ENCODE measurements at regions not wholly inside any gene's neighbourhood (a gene's known extent, or its start where the extent isn't known, plus 50 kb on each side); places are given as distances from the start of the nearest gene placed in this dataset.
"Not testable (repeated sequence)": the region's sequence is repeated elsewhere in the genome, so short reads cannot be mapped to it uniquely, and the experiment has no call there.

DNA sequence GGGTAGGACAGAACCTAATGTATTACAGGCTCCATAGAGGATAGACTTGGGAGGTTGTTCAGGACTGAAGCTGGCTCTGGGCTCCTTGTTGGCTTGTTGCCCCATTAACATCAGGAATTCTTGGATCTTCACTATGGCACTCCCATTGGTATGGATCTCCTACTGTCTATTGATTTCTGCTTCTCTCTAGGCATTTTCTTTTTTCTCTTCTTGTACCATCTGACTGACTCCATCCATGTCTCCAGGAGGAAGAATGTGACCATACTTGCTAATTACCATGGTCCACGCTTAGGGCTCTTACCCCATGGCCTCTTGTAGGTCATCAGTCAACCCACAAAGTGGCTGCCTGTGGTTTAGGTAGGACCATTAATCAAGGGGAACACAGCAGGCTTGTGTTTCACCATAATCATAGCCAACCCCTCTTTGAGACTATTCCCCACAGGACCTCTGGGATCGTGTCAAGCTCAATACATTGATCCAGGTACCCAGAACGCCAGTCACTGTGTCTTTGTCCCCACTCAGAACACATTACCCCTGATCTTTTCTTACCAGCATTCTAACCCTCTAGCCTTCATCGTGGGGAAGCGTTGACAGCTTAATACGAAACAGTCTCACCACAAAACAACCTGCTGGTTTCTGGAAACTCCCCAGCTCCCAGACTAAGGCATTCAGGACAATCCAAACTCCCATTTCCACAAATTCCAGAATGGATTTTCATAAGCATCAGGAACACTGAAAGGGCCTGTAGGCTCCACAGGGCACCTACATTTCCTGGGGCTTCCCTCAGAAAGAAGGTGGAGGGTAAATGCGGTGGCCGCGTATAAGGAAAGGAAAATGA, 97.1 kb downstream of the ETS2 start:
- Mint-ChIP-seq H3K27me3 (peaks cover 14 to 24% of the 10 kb centered on the region in 2 donors), H3K4me3 (no peak overlapping the region)
- ATAC-seq (replicated peaks) = no peak

DNA sequence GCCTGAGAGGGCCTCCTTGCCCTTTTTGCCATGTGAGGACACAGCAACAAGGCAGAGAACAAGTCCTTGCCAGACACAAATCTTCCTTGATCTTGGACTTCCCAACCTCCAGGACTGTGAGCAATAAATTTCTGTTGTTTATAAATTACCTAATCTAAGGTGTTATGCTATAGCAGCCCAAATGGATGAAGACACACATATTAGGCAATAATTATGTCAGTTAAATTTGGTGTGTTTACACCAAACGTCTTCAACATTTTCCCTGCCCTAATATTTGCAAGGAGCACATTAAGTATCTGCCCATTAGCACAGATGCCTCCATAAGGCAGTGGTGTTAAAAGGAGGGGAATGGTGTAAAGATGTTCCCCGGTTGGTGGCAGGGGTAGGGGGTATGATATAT, 94.8 kb downstream of the ETS2 start:
- no peaks in the 10 kb centered on the region for H3K36me3 Mint-ChIP-seq (ENCODE audit: insufficient read depth)
- no peaks in the 10 kb centered on the region for H3K4me1 Mint-ChIP-seq (ENCODE audit: low read depth in 2 of 2)
- no peak overlapping the region for H3K4me3 Mint-ChIP-seq
- no peak overlapping the region for H3K27ac Mint-ChIP-seq
- ATAC-seq (replicated peaks) = no peak
- H3K27me3 Mint-ChIP-seq = peaks cover 9 to 12% of the 10 kb centered on the region in 2 donors
- no peak for DNase-seq
- H3K9me3 Mint-ChIP-seq = peaks cover 0 to 2% of the 10 kb centered on the region in 2 donors

More for the DNA sequence above, 97.1 kb downstream of the ETS2 start:
- no peaks in the 10 kb centered on the region for H3K4me1 Mint-ChIP-seq (ENCODE audit: low read depth in 2 of 2)
- H3K9me3 Mint-ChIP-seq = peaks cover 0 to 2% of the 10 kb centered on the region in 2 donors
- DNase-seq = no peak
- no peaks in the 10 kb centered on the region for H3K36me3 Mint-ChIP-seq (ENCODE audit: insufficient read depth)
- H3K27ac Mint-ChIP-seq = no peak overlapping the region

DNA sequence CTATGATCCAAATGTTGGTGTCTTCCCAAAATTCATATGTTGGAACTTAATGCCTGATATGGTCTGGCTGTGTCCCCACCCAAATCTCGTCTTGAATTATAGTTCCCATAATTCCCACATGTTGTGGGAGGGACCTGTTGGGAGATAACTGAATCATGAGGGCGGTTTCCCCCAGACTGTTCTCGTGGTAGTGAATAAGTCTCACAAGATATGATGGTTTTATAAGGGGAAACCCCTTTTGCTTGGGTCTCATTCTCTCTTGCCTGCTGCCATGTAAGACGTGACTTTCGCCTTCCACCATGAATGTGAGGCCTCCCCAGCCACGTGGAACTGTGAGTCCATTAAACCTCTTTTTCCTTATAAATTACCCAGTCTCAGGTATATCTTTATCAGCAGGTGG, 94.3 kb downstream of the ETS2 start:
- H3K4me3 Mint-ChIP-seq; H3K4me1 Mint-ChIP-seq (ENCODE audit: low read depth in 2 of 2); H3K36me3 Mint-ChIP-seq (ENCODE audit: insufficient read depth); ATAC-seq (replicated peaks); H3K9me3 Mint-ChIP-seq; H3K27ac Mint-ChIP-seq; DNase-seq: not testable (repeated sequence)
- peaks cover 14% of the 10 kb centered on the region in 2 donors for H3K27me3 Mint-ChIP-seq

DNA sequence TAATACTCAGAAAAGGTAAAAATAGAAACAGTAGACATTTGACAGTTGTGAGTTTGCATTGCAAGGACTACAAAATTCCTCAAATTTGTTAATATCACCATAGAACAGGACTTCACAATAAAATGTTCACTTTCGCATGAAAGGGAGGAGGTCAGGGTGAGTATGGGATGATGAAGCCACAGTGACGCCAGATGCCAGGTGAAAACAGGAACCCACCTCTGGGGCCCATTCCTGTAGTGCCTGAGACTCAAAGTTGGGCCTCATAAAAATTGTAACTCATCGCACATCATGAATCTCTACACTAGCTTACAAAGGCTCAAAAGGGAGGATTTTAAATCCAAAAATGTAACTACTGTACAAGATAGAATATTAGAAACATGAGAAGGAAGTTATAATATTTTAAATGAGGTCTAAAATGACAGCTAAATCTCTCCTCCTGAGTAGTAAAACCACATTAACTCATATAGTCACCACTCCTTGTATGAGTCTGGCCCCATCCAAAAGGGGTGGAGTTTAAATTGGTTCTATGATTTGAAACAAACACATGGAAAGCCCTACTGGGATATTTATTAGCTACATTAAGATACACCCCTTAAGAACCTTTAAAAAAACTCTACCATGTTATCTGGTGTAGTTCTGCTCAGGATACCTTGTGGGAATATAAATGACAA, 93.7 kb downstream of the ETS2 start:
- Mint-ChIP-seq H3K27ac (no peak overlapping the region), H3K4me3 (no peak overlapping the region), H3K36me3 (ENCODE audit: insufficient read depth) (no peaks in the 10 kb centered on the region), H3K27me3 (peaks cover 18 to 20% of the 10 kb centered on the region in 2 donors), H3K9me3 (peaks cover 0 to 2% of the 10 kb centered on the region in 2 donors), H3K4me1 (ENCODE audit: low read depth in 2 of 2) (no peaks in the 10 kb centered on the region)
- DNase-seq (no peak), ATAC-seq (replicated peaks) (no peak)

DNA sequence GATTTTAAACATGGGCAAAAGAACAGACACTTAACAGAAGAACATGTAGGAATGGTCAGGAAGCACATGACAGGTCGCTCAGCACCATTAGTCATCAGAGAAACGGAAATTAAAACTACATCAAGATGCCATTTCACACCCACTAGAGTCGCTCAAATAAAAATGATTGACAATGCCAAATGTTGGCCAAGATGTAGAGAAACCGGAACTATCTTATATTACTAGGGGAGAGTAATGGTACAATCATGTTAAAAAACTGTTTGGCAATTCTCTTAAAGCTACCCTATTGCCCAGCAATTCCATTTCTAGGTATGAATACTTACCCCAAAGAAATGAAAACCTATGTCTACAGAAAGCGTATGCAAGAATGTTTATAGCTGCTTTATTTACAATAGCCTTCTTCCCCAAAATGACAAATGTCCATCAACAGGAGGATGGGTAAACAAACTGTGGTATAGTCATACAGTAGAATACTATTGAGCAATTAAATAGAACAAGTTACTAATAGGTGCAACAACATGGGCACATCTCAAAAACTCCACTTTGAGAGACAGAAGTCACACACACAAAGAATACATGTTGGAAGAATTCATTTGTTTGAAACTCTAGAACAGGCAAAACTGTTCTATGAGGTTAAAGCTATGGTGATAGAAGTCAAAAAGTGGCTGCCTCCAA, 92.8 kb downstream of the ETS2 start:
- Mint-ChIP-seq H3K27ac (no peak overlapping the region), H3K9me3 (peaks cover 0 to 2% of the 10 kb centered on the region in 2 donors)
- no peak for ATAC-seq (replicated peaks)

DNA sequence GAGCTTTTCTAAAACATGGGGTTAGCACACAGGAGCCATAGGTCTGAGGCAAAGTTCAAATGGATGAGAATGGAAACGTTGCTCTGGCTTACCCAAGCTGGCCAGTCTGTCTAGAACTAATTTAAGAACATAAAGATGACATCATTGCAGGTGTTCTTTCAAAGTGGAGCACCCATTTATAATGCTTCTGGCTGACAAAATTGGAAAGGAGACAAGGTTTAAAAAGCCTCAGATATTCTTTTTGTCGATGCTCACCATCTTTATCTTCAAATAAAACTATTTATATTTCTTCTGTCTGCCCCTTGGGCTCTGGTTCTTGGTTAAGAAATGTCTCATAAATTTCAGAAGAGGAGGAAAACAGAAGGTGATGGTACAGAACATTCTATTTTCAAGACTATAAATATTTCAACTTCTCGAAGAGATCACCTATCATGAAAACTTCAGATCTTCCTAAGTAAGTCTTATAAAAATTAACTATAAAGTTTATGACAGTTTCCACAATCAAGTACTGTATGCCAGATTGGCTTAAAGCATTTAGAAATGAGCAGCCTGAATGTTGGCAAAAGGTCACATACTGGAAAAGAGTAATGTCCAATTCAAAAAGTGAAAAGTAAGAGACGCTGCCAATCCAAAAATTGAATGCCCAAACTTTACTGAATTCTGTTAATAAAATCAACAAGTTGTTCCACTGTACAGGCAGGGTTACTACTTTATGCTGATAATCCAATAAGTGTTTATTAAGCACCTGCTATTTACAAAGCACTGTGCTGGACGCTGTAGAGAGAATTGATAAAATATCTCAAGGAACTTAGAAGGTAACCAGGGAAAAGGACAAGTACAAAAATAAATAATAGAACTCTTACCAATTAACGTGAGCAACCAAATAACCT, 92.0 kb downstream of the ETS2 start:
- DNase-seq (no peak), ATAC-seq (replicated peaks) (no peak)
- Mint-ChIP-seq H3K4me3 (no peak overlapping the region), H3K9me3 (peaks cover 0 to 2% of the 10 kb centered on the region in 2 donors), H3K4me1 (ENCODE audit: low read depth in 2 of 2) (no peaks in the 10 kb centered on the region), H3K27ac (no peak overlapping the region), H3K36me3 (ENCODE audit: insufficient read depth) (no peaks in the 10 kb centered on the region), H3K27me3 (peaks cover 27 to 30% of the 10 kb centered on the region in 2 donors)

More for the DNA sequence above, 92.8 kb downstream of the ETS2 start:
- no peak for DNase-seq
- H3K36me3 Mint-ChIP-seq (ENCODE audit: insufficient read depth) = no peaks in the 10 kb centered on the region
- H3K4me1 Mint-ChIP-seq (ENCODE audit: low read depth in 2 of 2) = no peaks in the 10 kb centered on the region
- peaks cover 20 to 27% of the 10 kb centered on the region in 2 donors for H3K27me3 Mint-ChIP-seq
- no peak overlapping the region for H3K4me3 Mint-ChIP-seq

DNA sequence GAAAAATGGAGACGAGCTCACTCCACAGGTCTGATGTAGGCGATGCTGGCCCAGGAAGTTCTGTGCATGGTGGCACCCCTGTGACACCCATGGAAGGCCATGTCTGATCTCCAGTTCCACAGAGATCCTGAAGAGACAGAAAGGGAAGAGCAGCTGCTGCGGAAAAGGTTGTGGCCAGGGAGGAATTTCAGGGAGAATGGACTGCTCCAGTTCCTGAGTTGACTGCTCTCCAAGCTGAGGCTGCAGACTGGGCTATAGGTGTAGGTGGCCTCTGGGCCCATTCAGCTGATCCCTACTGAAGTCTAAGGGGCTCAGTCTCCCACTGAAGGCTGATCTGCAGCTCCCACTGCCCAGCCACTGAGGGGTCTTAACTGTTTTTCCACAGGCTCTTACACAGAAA, 89.2 kb downstream of the ETS2 start:
- Mint-ChIP-seq H3K36me3 (ENCODE audit: insufficient read depth) (no peaks in the 10 kb centered on the region), H3K4me1 (ENCODE audit: low read depth in 2 of 2) (no peaks in the 10 kb centered on the region), H3K4me3 (no peak overlapping the region), H3K27ac (no peak overlapping the region), H3K9me3 (peaks cover 0 to 2% of the 10 kb centered on the region in 2 donors), H3K27me3 (peaks cover 49 to 55% of the 10 kb centered on the region in 2 donors)
- DNase-seq (no peak), ATAC-seq (replicated peaks) (no peak)

DNA sequence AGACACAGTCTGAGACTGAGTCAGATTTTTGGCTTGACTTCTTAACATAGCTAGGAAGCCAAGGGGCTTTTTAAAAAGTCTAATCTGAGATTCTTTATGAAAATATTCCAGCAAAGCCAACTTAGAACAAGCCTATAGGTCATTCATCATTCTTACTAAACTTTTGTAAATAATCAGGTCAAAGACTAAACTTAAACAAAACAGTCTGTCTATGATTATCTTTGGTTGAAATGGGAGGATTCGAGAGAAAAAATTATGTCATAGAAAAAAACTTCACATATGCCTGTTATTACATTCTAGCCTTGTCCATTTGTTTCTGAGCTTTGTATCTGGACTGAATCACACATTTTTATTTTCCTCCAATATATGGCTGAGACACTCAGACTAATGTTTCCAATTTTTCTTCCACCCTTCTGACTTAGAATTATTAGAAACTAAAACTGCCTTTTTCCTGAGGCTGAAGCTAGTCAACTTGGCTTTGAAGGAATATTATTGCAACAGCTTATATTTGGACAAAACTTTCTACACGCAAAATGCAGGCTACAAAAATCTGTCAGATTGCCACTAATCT, 83.3 kb downstream of the ETS2 start:
- DNase-seq = no peak
- peaks cover 51 to 65% of the 10 kb centered on the region in 2 donors for H3K27me3 Mint-ChIP-seq
- H3K4me3 Mint-ChIP-seq = no peak overlapping the region
- H3K27ac Mint-ChIP-seq = no peak overlapping the region
- H3K4me1 Mint-ChIP-seq (ENCODE audit: low read depth in 2 of 2) = no peaks in the 10 kb centered on the region
- peaks cover 0 to 8% of the 10 kb centered on the region in 2 donors for H3K9me3 Mint-ChIP-seq
- ATAC-seq (replicated peaks) = no peak
- no peaks in the 10 kb centered on the region for H3K36me3 Mint-ChIP-seq (ENCODE audit: insufficient read depth)

DNA sequence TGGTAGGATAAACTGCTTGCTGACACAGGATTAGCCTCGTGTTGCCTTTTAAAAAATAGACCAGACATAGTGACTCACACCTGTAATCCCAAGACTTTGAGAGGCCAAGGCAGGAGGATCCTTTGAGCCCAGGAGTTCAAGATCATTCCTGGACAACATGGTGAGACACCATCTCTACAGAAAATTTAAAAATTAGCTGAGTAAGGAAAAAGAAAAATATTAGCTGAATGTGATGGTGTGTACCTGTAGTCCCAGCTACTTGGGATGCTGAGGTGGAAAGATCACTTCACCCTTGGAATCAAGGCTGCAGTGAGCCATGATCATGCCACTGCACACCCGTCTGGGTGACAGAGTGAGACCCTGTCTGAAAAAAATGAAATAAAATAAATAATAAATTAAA, 82.0 kb downstream of the ETS2 start:
- H3K4me3 Mint-ChIP-seq = no peak overlapping the region
- H3K36me3 Mint-ChIP-seq (ENCODE audit: insufficient read depth) = no peaks in the 10 kb centered on the region
- H3K9me3 Mint-ChIP-seq = peaks cover 9% of the 10 kb centered on the region in 2 donors
- no peak for ATAC-seq (replicated peaks)
- H3K27me3 Mint-ChIP-seq = peaks cover 52 to 66% of the 10 kb centered on the region in 2 donors
- H3K4me1 Mint-ChIP-seq (ENCODE audit: low read depth in 2 of 2) = no peaks in the 10 kb centered on the region
- no peak overlapping the region for H3K27ac Mint-ChIP-seq
- no peak for DNase-seq

DNA sequence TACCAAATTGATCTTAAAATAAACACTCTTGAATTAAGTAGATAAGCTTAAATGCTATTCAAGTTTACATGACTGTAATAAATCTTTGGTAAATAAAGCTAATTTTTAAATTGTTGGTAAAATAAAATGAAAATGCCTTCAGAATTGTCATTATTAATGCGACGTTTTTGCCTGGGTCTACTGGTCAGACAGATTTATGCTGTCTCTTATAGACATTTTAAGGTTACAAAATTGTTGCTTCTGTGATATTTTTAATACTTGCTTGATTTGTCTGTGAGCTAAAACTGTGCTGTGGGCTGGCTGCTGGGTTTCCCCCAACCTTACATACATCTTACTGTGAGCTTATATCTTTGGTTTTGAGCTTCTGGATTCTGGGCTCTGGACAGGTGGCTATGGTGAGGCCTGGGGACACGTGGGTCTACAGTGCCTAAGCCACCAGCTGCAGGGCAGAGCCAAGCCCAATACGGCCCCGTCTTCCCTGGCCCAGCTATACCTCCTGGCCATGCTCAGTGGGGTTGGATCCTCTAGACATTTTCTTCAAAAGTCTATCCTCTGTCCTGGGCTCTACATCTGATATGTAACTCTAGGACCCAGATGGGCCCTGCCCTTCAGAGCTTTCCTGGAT, 81.4 kb downstream of the ETS2 start:
- H3K9me3 Mint-ChIP-seq = peaks cover 9% of the 10 kb centered on the region in 2 donors
- H3K4me3 Mint-ChIP-seq = no peak overlapping the region
- no peaks in the 10 kb centered on the region for H3K36me3 Mint-ChIP-seq (ENCODE audit: insufficient read depth)
- H3K4me1 Mint-ChIP-seq (ENCODE audit: low read depth in 2 of 2) = no peaks in the 10 kb centered on the region
- DNase-seq (no peak), ATAC-seq (replicated peaks) (no peak)
- no peak overlapping the region for H3K27ac Mint-ChIP-seq
- H3K27me3 Mint-ChIP-seq = peaks cover 47 to 61% of the 10 kb centered on the region in 2 donors

DNA sequence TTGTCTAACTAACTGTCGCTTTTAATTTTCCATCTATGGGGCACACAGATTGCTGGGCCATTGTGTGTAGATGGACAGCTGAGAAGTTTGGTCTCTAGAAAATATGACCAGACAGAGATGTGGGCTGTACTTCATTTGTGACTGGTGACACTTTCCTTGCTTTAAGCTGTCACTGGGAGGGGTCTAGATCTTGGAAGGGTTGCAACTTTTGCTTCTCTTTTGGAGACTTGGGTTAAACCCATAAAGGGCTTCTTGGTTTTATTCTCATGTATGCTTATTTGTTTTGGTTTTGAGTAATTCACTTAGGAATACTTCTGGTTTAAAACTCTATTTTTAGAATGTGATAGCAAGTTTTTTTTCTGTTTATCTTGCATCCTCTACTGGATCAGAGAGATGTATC, 80.2 kb downstream of the ETS2 start:
- H3K4me3 Mint-ChIP-seq = no peak overlapping the region
- DNase-seq (no peak), ATAC-seq (replicated peaks) (no peak)
- peaks cover 9% of the 10 kb centered on the region in 2 donors for H3K9me3 Mint-ChIP-seq
- peaks cover 38 to 53% of the 10 kb centered on the region in 2 donors for H3K27me3 Mint-ChIP-seq
- H3K36me3 Mint-ChIP-seq (ENCODE audit: insufficient read depth) = no peaks in the 10 kb centered on the region
- no peak overlapping the region for H3K27ac Mint-ChIP-seq
- H3K4me1 Mint-ChIP-seq (ENCODE audit: low read depth in 2 of 2) = no peaks in the 10 kb centered on the region

DNA sequence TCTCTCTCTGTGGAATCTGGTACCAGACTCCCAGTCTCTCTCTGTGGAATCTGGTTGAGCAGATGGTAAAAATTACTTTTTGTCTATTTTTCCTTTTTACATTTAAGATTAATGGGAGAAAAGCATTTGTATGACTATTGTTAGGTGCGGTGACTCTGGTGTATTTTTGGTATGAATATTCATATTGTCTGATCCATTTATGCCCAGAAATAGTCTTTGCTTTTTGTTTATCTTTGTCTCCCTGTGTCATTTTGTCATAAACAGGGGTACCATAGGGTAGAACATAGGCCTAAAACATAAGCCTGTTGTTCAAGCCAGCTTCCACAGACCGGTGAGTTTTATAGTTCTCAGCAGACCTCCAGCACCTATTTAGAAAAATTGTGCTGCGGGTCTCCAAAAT, 78.7 kb downstream of the ETS2 start:
- ATAC-seq (replicated peaks) (no peak), DNase-seq (no peak)
- no peak overlapping the region for H3K27ac Mint-ChIP-seq
- H3K27me3 Mint-ChIP-seq = peaks cover 24 to 40% of the 10 kb centered on the region in 2 donors
- peaks cover 9% of the 10 kb centered on the region in 2 donors for H3K9me3 Mint-ChIP-seq
- no peaks in the 10 kb centered on the region for H3K4me1 Mint-ChIP-seq (ENCODE audit: low read depth in 2 of 2)
- H3K4me3 Mint-ChIP-seq = no peak overlapping the region
- no peaks in the 10 kb centered on the region for H3K36me3 Mint-ChIP-seq (ENCODE audit: insufficient read depth)
